Activated CD8-positive, alpha-beta T cell treated with anti-CD3 and anti-CD28 coated beads for 36 hours (primary cell): ENCODE measurements at regions not wholly inside any gene's neighbourhood (a gene's known extent, or its start where the extent isn't known, plus 50 kb on each side); places are given as distances from the start of the nearest gene placed in this dataset.

Experiments used
- ATAC-seq: fragments of 200-7000 bp; cut with Tn5 transposase; one replicate; pipeline ENCODE4 v1.10.0; 2021; ENCODE audit warnings: mild to moderate bottlenecking, moderate library complexity
- CTCF ChIA-PET: fragments of 350-600 bp; sonication (Branson Sonifier 250); formaldehyde crosslinking; loops from one replicate; lab custom pipeline; 2021; ENCODE audit warnings: antibody characterized with exemption; lab: Charles Lee
- POLR2A ChIA-PET: fragments of 350-600 bp; sonication (Branson Sonifier 250); formaldehyde crosslinking; loops from one replicate; lab custom pipeline; 2021; ENCODE audit warnings: antibody characterized with exemption; lab: Charles Lee
- DNase-seq: peaks from one replicate; pipeline ENCODE4 v3.0.0-alpha.2; 2020
- H3K27ac Mint-ChIP-seq: one replicate; pipeline ENCODE4 v1.8.0; 2021; ENCODE audit warnings: mild to moderate bottlenecking, mixed read lengths
- H3K27me3 Mint-ChIP-seq: one replicate; pipeline ENCODE4 v1.8.0; 2021; ENCODE audit warnings: mixed read lengths
- H3K36me3 Mint-ChIP-seq: one replicate; pipeline ENCODE4 v1.8.0; 2021; ENCODE audit warnings: low read depth, mixed read lengths
- H3K4me1 Mint-ChIP-seq: one replicate; pipeline ENCODE4 v1.8.0; 2021; ENCODE audit warnings: low read depth, mixed read lengths
- H3K4me3 Mint-ChIP-seq: one replicate; pipeline ENCODE4 v1.8.0; 2021; ENCODE audit warnings: mild to moderate bottlenecking, moderate library complexity, mixed read lengths
- H3K9me3 Mint-ChIP-seq: one replicate; pipeline ENCODE4 v1.8.0; 2021; ENCODE audit warnings: mixed read lengths
- intact Hi-C: fragments of 100-400 bp; cut with micrococcal nuclease; formaldehyde crosslinking; loops from one replicate; pipeline ENCODE4 v1.10.0; 2022
- TF ChIP-seq, protein P1 (sequence below): fragments of 200-600 bp; IDR thresholded peaks from one replicate; pipeline ENCODE4 v1.8.0; 2022; ENCODE audit warnings: antibody characterized with exemption, mild to moderate bottlenecking

- POLR2A ChIA-PET, result no interaction called here
- TF ChIP-seq, protein P1, sequence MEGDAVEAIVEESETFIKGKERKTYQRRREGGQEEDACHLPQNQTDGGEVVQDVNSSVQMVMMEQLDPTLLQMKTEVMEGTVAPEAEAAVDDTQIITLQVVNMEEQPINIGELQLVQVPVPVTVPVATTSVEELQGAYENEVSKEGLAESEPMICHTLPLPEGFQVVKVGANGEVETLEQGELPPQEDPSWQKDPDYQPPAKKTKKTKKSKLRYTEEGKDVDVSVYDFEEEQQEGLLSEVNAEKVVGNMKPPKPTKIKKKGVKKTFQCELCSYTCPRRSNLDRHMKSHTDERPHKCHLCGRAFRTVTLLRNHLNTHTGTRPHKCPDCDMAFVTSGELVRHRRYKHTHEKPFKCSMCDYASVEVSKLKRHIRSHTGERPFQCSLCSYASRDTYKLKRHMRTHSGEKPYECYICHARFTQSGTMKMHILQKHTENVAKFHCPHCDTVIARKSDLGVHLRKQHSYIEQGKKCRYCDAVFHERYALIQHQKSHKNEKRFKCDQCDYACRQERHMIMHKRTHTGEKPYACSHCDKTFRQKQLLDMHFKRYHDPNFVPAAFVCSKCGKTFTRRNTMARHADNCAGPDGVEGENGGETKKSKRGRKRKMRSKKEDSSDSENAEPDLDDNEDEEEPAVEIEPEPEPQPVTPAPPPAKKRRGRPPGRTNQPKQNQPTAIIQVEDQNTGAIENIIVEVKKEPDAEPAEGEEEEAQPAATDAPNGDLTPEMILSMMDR, result no peak
- DNase-seq (no peak), ATAC-seq (no peak)
- CTCF ChIA-PET, result no interaction called here
- intact Hi-C loops, result no loop called here
- peaks cover 7% of the 10 kb centered on the region for H3K9me3 Mint-ChIP-seq
- H3K27me3 Mint-ChIP-seq, result no peaks in the 10 kb centered on the region
- no peaks in the 10 kb centered on the region for H3K4me1 Mint-ChIP-seq
- H3K4me3 Mint-ChIP-seq, result no peak overlapping the region
- no peak overlapping the region for H3K27ac Mint-ChIP-seq
- H3K36me3 Mint-ChIP-seq, result peaks cover 2% of the 10 kb centered on the region
These were observed 531.6 kb upstream of the CLINT1 start for GRCh38 chr5:158390577-158390976.

DNA sequence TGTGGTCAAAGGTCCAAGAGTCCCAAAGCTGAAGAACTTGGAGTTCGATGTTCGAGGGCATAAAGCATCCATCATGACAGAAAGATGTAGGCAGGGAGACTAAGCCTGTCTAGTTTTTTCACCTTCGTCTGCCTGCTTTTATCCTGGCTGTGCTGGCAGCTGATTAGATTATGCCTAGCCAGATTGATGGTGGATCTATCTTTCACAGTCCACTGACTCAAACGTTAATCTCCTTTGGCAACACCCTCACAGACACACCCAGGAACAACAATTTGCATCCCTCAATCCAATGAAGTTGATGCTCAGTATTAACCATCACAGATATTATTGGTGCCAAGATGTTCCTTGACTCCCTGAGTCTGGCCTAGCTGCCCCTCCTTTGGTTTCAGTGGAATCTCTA is 530.8 kb upstream of the CLINT1 start:
- H3K9me3 Mint-ChIP-seq, result peaks cover 15% of the 10 kb centered on the region
- CTCF ChIA-PET, result no interaction called here
- ATAC-seq (no peak), DNase-seq (no peak)
- H3K36me3 Mint-ChIP-seq, result peaks cover 2% of the 10 kb centered on the region
- H3K27ac Mint-ChIP-seq, result no peak overlapping the region
- no peaks in the 10 kb centered on the region for H3K27me3 Mint-ChIP-seq
- peaks cover 3% of the 10 kb centered on the region for H3K4me1 Mint-ChIP-seq
- intact Hi-C loops, result no loop called here
- TF ChIP-seq, protein P1, result no peak
- POLR2A ChIA-PET, result no interaction called here
- no peak overlapping the region for H3K4me3 Mint-ChIP-seq

GRCh38 chr5:158388021-158388420 is 529.1 kb upstream of the CLINT1 start:
- POLR2A ChIA-PET, result interaction anchor here (1.3 kb wide), 1 partner anchor 9 kb away, joined by 3 read pairs; no protein-coding TSS in a partner anchor
- TF ChIP-seq, protein P1, result no peak
- DNase-seq (no peak), ATAC-seq (no peak)
- Mint-ChIP-seq H3K27me3 (no peaks in the 10 kb centered on the region), H3K9me3 (peaks cover 20% of the 10 kb centered on the region), H3K27ac (no peak overlapping the region), H3K4me3 (no peak overlapping the region), H3K36me3 (peaks cover 2% of the 10 kb centered on the region), H3K4me1 (peaks cover 6% of the 10 kb centered on the region)
- CTCF ChIA-PET, result no interaction called here
- intact Hi-C loops, result no loop called here

- Mint-ChIP-seq H3K27me3 (no peaks in the 10 kb centered on the region), H3K27ac (no peak overlapping the region), H3K4me1 (peaks cover 9% of the 10 kb centered on the region), H3K36me3 (peaks cover 2% of the 10 kb centered on the region), H3K9me3 (peaks cover 20% of the 10 kb centered on the region), H3K4me3 (no peak overlapping the region)
- TF ChIP-seq, protein P1, result no peak
- ChIA-PET CTCF (no interaction called here), POLR2A (interaction anchor here (0.7 kb wide), 1 partner anchor 239 kb away, joined by 4 read pairs; no protein-coding TSS in a partner anchor)
- DNase-seq, result no peak
- ATAC-seq, result no peak
- intact Hi-C loops, result no loop called here
These were observed 528.6 kb upstream of the CLINT1 start for GRCh38 chr5:158387499-158387898.

DNA sequence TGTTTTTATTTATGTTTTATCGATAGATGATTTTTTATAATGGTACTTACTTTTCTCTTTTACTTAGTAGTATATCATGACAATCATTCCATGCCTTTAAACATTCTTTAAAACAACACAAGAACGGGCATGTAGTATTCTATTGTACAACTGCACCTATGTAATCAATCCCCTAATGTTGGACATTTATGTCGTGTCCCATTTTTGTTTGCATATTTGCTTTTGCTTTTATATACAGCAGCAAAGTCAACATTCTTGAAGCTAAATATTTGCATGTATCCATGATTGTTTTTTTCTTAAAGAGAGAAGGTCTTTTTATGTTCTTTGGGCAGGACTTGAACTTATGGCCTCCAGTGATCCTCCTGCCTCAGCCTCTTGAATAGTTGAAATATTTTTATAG is 527.0 kb upstream of the CLINT1 start:
- CTCF ChIA-PET, result no interaction called here
- no peaks in the 10 kb centered on the region for H3K27me3 Mint-ChIP-seq
- TF ChIP-seq, protein P1, result no peak
- POLR2A ChIA-PET, result interaction anchor here (0.6 kb wide), 1 partner anchor 79 kb away, joined by 3 read pairs; no protein-coding TSS in a partner anchor
- no peak overlapping the region for H3K27ac Mint-ChIP-seq
- peaks cover 20% of the 10 kb centered on the region for H3K9me3 Mint-ChIP-seq
- H3K36me3 Mint-ChIP-seq, result peaks cover 2% of the 10 kb centered on the region
- no peak overlapping the region for H3K4me3 Mint-ChIP-seq
- no peak for DNase-seq
- peaks cover 11% of the 10 kb centered on the region for H3K4me1 Mint-ChIP-seq
- no peak for ATAC-seq
- intact Hi-C loops, result no loop called here
